SK-N-SH (cell line): ENCODE measurements at regions not wholly inside any gene's neighbourhood (a gene's known extent, or its start where the extent isn't known, plus 50 kb on each side); places are given as distances from the start of the nearest gene placed in this dataset.

Experiments
- CTCF ChIA-PET: fragments of 300-600, 350-600 bp; formaldehyde crosslinking; extraction: SDS; loops from one replicate; lab custom pipeline; 2021; lab: Yijun Ruan, JAX
- POLR2A ChIA-PET: fragments of 350-600 bp; sonication (Branson Sonifier 250); formaldehyde crosslinking; extraction: SDS; loops from one replicate; lab custom pipeline; 2020; ENCODE audit warnings: antibody characterized with exemption, inconsistent platforms; lab: Yijun Ruan, JAX
- DNase-seq: peaks from one replicate; pipeline ENCODE4 v3.0.0; 2012
- H2AFZ ChIP-seq: fragments of 200-600 bp; sonication (generic); 2 replicates; pipeline ENCODE4 v1.8.1; 2016; ENCODE audit warnings: antibody characterized with exemption, mild to moderate bottlenecking, low read depth
- H3F3A ChIP-seq: fragments of 200-600 bp; sonication (generic); replicated peaks from 2 replicates; pipeline ENCODE3; 2016; ENCODE audit warnings: antibody characterized with exemption, mild to moderate bottlenecking; ENCODE audit not compliant: insufficient read depth
- H3K27ac ChIP-seq, 2 experiments: fragments of 200-500 bp in 1 of 2; fragments of 200-600 bp in 1 of 2; sonication (Bioruptor generic) in 1 of 2; sonication (generic), shearing (Covaris generic) in 1 of 2; 2 replicates each; pipeline versions ENCODE4 v1.5.1 to v1.6.1; 2014 to 2016; ENCODE audit warnings: low read depth in 2 of 2, inconsistent platforms in 1 of 2, low read length in 1 of 2, mild to moderate bottlenecking in 1 of 2, mixed read lengths in 1 of 2
- H3K27me3 ChIP-seq: fragments of 200-600 bp; sonication (generic), shearing (Covaris generic); 2 replicates; pipeline ENCODE4 v1.6.1; 2016; ENCODE audit warnings: mixed run types; ENCODE audit not compliant: insufficient read depth
- H3K36me3 ChIP-seq, 2 experiments: fragments of 200-500 bp in 1 of 2; fragments of 200-600 bp in 1 of 2; sonication (Bioruptor generic) in 1 of 2; sonication (generic) in 1 of 2; replicated peaks in 1 of 2; 2 replicates each; pipeline versions ENCODE3 to v1.5.1; 2014 to 2016; ENCODE audit warnings: low read length in 1 of 2, mild to moderate bottlenecking in 1 of 2; ENCODE audit not compliant: insufficient read depth in 2 of 2, control insufficient read depth in 1 of 2
- H3K4me1 ChIP-seq, 2 experiments: fragments of 200-500 bp in 1 of 2; fragments of 200-600 bp in 1 of 2; sonication (Bioruptor generic) in 1 of 2; sonication (generic), shearing (Covaris generic) in 1 of 2; 2 replicates each; pipeline versions ENCODE4 v1.5.1 to v1.6.1; 2014 to 2016; ENCODE audit warnings: low read depth in 1 of 2, low read length in 1 of 2, mixed run types in 1 of 2; ENCODE audit not compliant: insufficient read depth in 2 of 2, control insufficient read depth in 1 of 2
- H3K4me2 ChIP-seq: fragments of 200-600 bp; sonication (generic), shearing (Covaris generic); 2 replicates; pipeline ENCODE4 v1.6.1; 2017; ENCODE audit warnings: mixed run types
- H3K4me3 ChIP-seq, 2 experiments: fragments of 200-500 bp in 1 of 2; fragments of 200-600 bp in 1 of 2; sonication (Bioruptor generic) in 1 of 2; sonication (generic), shearing (Covaris generic) in 1 of 2; 2 replicates each; pipeline versions ENCODE4 v1.5.1 to v1.8.1; 2014 to 2016; ENCODE audit warnings: low read depth in 2 of 2, inconsistent platforms in 1 of 2, low read length in 1 of 2, mild to moderate bottlenecking in 1 of 2, mixed read lengths in 1 of 2, moderate library complexity in 1 of 2
- H3K79me2 ChIP-seq: fragments of 200-600 bp; sonication (generic); 2 replicates; pipeline ENCODE4 v1.8.1; 2017; ENCODE audit warnings: mild to moderate bottlenecking; ENCODE audit not compliant: insufficient read depth
- H3K9ac ChIP-seq: fragments of 200-600 bp; sonication (generic); 2 replicates; pipeline ENCODE4 v1.6.1; 2017; ENCODE audit warnings: mixed run types
- H3K9me2 ChIP-seq: fragments of 200-600 bp; sonication (generic); 2 replicates; pipeline ENCODE4 v1.6.1; 2017; ENCODE audit warnings: mixed run types
- H3K9me3 ChIP-seq: fragments of 200-600 bp; sonication (generic); 2 replicates; pipeline ENCODE4 v1.6.1; 2017; ENCODE audit warnings: mixed run types, mild to moderate bottlenecking, moderate library complexity
- H4K20me1 ChIP-seq: fragments of 200-600 bp; sonication (generic); 2 replicates; pipeline ENCODE4 v1.6.1; 2017; ENCODE audit warnings: mild to moderate bottlenecking, mixed run types; ENCODE audit not compliant: insufficient read depth
- CHD2 ChIP-seq: fragments of 150-350 bp; IDR thresholded peaks from 2 replicates; pipeline ENCODE4 v1.6.1; 2018; ENCODE audit warnings: low read length; ENCODE audit not compliant: partially characterized antibody
- ELF1 ChIP-seq: IDR thresholded peaks from 2 replicates; pipeline ENCODE4 v1.4.0; 2012
- EP300 ChIP-seq, 2 experiments: IDR thresholded peaks; 2 replicates each; pipeline versions ENCODE4 v1.4.0 to v1.6.1; 2012; ENCODE audit warnings: borderline replicate concordance in 1 of 2, low read depth in 1 of 2, low read length in 1 of 2
- EZH2phosphoT487 ChIP-seq: fragments of 200-600 bp; sonication (generic); IDR thresholded peaks from 2 replicates; pipeline ENCODE4 v1.6.1; 2017; ENCODE audit warnings: low read depth, mixed run types, mild to moderate bottlenecking, antibody characterized with exemption, moderate library complexity, borderline replicate concordance
- FOSL2 ChIP-seq: IDR thresholded peaks from 2 replicates; pipeline ENCODE4 v1.4.0; 2012; ENCODE audit warnings: low read depth, mild to moderate bottlenecking, moderate library complexity, borderline replicate concordance
- FOXJ3 ChIP-seq: sonication (generic); formaldehyde crosslinking; IDR thresholded peaks from 2 replicates; pipeline ENCODE4 v1.5.1; 2020; ENCODE audit warnings: mild to moderate bottlenecking, missing genetic modification reagents
- FOXM1 ChIP-seq: IDR thresholded peaks from 2 replicates; pipeline ENCODE4 v1.4.0; 2012; ENCODE audit warnings: low read depth, mild to moderate bottlenecking
- GABPA ChIP-seq: IDR thresholded peaks from 2 replicates; pipeline ENCODE4 v1.4.0; 2012; ENCODE audit warnings: low read depth, mild to moderate bottlenecking
- GATA2 ChIP-seq: sonication (generic); formaldehyde crosslinking; IDR thresholded peaks from 2 replicates; pipeline ENCODE4 v1.5.0; 2020; ENCODE audit warnings: mild to moderate bottlenecking, missing genetic modification reagents
- JUND ChIP-seq: IDR thresholded peaks from 2 replicates; pipeline ENCODE4 v1.4.0; 2012
- MXI1 ChIP-seq: IDR thresholded peaks from 2 replicates; pipeline ENCODE4 v1.6.1; 2012; ENCODE audit warnings: mild to moderate bottlenecking, low read depth, low read length, improper control_type of control experiment
- POLR2AphosphoS5 ChIP-seq: IDR thresholded peaks from 2 replicates; pipeline ENCODE4 v1.6.1; 2012; ENCODE audit warnings: low read depth, low read length
- RFX5 ChIP-seq: IDR thresholded peaks from 2 replicates; pipeline ENCODE4 v1.6.1; 2012; ENCODE audit warnings: mild to moderate bottlenecking, improper control_type of control experiment, low read length
- TAF1 ChIP-seq: IDR thresholded peaks from 2 replicates; pipeline ENCODE4 v1.6.1; 2012; ENCODE audit warnings: low read depth, mild to moderate bottlenecking, low read length, moderate library complexity, borderline replicate concordance
- TCF12 ChIP-seq: IDR thresholded peaks from 2 replicates; pipeline ENCODE4 v1.4.0; 2012
- TEAD4 ChIP-seq: IDR thresholded peaks from 2 replicates; pipeline ENCODE4 v1.4.0; 2012; ENCODE audit warnings: mild to moderate bottlenecking, borderline replicate concordance; ENCODE audit not compliant: insufficient read depth
- USF2 ChIP-seq: fragments of 150-350 bp; IDR thresholded peaks from 2 replicates; pipeline ENCODE4 v1.6.1; 2017; ENCODE audit warnings: antibody characterized with exemption, low read length, low read depth, borderline replicate concordance
- YY1 ChIP-seq: IDR thresholded peaks from 2 replicates; pipeline ENCODE4 v1.4.0; 2012; ENCODE audit warnings: low read depth, mild to moderate bottlenecking
- WGBS: methylation state at CpG from one replicate; pipeline ENCODE4 v1.1.6; 2017; ENCODE audit warnings: low lambda C conversion rate; 5-methylcytosine and 5-hydroxymethylcytosine counted together
- TF ChIP-seq, protein P1 (sequence below): fragments of 200-600 bp; sonication (generic); IDR thresholded peaks from 2 replicates; pipeline ENCODE4 v1.6.1; 2017; ENCODE audit warnings: antibody characterized with exemption, mild to moderate bottlenecking, moderate library complexity

DNA sequence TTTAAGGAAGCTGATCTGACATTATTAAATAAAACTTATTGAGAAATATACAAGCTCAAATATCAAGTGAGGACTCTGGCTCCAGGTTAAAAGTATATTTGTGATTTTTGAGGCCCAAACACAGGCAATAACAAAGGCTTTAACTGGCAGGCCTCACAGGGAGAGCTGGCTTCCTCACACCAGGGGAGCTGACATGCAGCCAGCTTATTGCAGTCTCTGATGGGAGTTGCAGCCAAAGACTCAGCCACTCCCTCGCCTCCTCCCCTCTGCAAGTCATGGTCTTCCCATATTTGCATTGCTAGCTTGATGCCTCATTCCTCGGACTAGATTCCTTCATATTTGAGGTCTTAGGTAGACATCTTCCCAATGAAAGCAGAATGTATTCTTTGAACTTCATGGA lies 647.1 kb upstream of the SLITRK6 start:
- POLR2A ChIA-PET: no interaction called here
- Histone ChIP-seq H3K9me3 (no peaks in the 10 kb centered on the region), H3K27ac (no peak overlapping the region), H3K4me3 (no peak overlapping the region), H4K20me1 (no peaks in the 10 kb centered on the region), H3K79me2 (no peaks in the 10 kb centered on the region), H3K9me2 (no peaks in the 10 kb centered on the region), H3F3A (no peaks in the 10 kb centered on the region), H3K4me1 (no peaks in the 10 kb centered on the region), H3K36me3 (no peaks in the 10 kb centered on the region)
- no peak for DNase-seq
- TF ChIP-seq RFX5 (no peak), FOXJ3 (CRISPR knock-in tag) (no peak), GABPA (no peak)
- TF ChIP-seq, all 33 proteins: peak for 0
- Histone ChIP-seq H3K27me3 (no peaks in the 10 kb centered on the region), H3K4me2 (no peak overlapping the region), H2AFZ (peak overlapping the region; percentile 58; the same call in 1 of the 2 replicates), H3K9ac (no peak overlapping the region)
- CTCF ChIA-PET: interaction anchor here (0.6 kb wide), 1 partner anchor 67 kb away, joined by 3 read pairs; no protein-coding TSS in a partner anchor
- 0% methylated on average over 2 of the region's 2 CpGs for WGBS

GRCh38 chr13:86447479-86447878 lies 648.3 kb upstream of the SLITRK6 start:
- WGBS: 19% methylated on average over 1 of the region's 1 CpG
- no peaks in the 10 kb centered on the region for H3K4me1 ChIP-seq
- no peak overlapping the region for H3K4me3 ChIP-seq
- no peak overlapping the region for H3K4me2 ChIP-seq
- H3K36me3 ChIP-seq: no peaks in the 10 kb centered on the region
- POLR2A ChIA-PET: no interaction called here
- H3K79me2 ChIP-seq: no peaks in the 10 kb centered on the region
- H3K9ac ChIP-seq: no peak overlapping the region
- no peaks in the 10 kb centered on the region for H3K9me3 ChIP-seq
- no peaks in the 10 kb centered on the region for H4K20me1 ChIP-seq
- no peak overlapping the region for H2AFZ ChIP-seq
- H3F3A ChIP-seq: no peaks in the 10 kb centered on the region
- CTCF ChIA-PET: no interaction called here
- DNase-seq: no peak
- no peak for TF ChIP-seq YY1
- TF ChIP-seq, protein P1, sequence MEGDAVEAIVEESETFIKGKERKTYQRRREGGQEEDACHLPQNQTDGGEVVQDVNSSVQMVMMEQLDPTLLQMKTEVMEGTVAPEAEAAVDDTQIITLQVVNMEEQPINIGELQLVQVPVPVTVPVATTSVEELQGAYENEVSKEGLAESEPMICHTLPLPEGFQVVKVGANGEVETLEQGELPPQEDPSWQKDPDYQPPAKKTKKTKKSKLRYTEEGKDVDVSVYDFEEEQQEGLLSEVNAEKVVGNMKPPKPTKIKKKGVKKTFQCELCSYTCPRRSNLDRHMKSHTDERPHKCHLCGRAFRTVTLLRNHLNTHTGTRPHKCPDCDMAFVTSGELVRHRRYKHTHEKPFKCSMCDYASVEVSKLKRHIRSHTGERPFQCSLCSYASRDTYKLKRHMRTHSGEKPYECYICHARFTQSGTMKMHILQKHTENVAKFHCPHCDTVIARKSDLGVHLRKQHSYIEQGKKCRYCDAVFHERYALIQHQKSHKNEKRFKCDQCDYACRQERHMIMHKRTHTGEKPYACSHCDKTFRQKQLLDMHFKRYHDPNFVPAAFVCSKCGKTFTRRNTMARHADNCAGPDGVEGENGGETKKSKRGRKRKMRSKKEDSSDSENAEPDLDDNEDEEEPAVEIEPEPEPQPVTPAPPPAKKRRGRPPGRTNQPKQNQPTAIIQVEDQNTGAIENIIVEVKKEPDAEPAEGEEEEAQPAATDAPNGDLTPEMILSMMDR: peak; percentile 12; the same call in 1 of the 2 replicates
- no peaks in the 10 kb centered on the region for H3K27me3 ChIP-seq
- no peak overlapping the region for H3K27ac ChIP-seq
- no peaks in the 10 kb centered on the region for H3K9me2 ChIP-seq

- no peaks in the 10 kb centered on the region for H3K4me1 ChIP-seq
- H3K27ac ChIP-seq: no peak overlapping the region
- ChIA-PET POLR2A (no interaction called here), CTCF (no interaction called here)
- no peaks in the 10 kb centered on the region for H3K9me2 ChIP-seq
- H3K9ac ChIP-seq: no peak overlapping the region
- H3K36me3 ChIP-seq: no peaks in the 10 kb centered on the region
- no peaks in the 10 kb centered on the region for H4K20me1 ChIP-seq
- H3K4me3 ChIP-seq: no peak overlapping the region
- H3K27me3 ChIP-seq: no peaks in the 10 kb centered on the region; the same call in 1 of the 2 replicates
- H3K9me3 ChIP-seq: no peaks in the 10 kb centered on the region; the same call in 1 of the 2 replicates
- no peak overlapping the region for H2AFZ ChIP-seq
- no peaks in the 10 kb centered on the region for H3K79me2 ChIP-seq
- H3F3A ChIP-seq: no peaks in the 10 kb centered on the region
- H3K4me2 ChIP-seq: no peak overlapping the region
- no peak for DNase-seq
- TF ChIP-seq EZH2phosphoT487 (no peak), FOSL2 (no peak), TCF12 (no peak), USF2 (no peak), YY1 (no peak), CHD2 (no peak), FOXM1 (no peak), RFX5 (no peak), TAF1 (no peak), MXI1 (no peak), GATA2 (CRISPR knock-in tag) (no peak), ELF1 (no peak), JUND (no peak), EP300 (IDR thresholded peaks at IDR 0.05; ENCODE audit: borderline replicate concordance in 1 of 2, low read depth in 1 of 2, low read length in 1 of 2) (no peak), TEAD4 (no peak), POLR2AphosphoS5 (no peak)
- TF ChIP-seq, protein P1: no peak
Observed at GRCh38 chr13:86462011-86462410, 662.8 kb upstream of the SLITRK6 start.
